ENCODE measurements at regions not wholly inside any gene's neighbourhood (a gene's known extent, or its start where the extent isn't known, plus 50 kb on each side); places are given as distances from the start of the nearest gene placed in this dataset.

DNA sequence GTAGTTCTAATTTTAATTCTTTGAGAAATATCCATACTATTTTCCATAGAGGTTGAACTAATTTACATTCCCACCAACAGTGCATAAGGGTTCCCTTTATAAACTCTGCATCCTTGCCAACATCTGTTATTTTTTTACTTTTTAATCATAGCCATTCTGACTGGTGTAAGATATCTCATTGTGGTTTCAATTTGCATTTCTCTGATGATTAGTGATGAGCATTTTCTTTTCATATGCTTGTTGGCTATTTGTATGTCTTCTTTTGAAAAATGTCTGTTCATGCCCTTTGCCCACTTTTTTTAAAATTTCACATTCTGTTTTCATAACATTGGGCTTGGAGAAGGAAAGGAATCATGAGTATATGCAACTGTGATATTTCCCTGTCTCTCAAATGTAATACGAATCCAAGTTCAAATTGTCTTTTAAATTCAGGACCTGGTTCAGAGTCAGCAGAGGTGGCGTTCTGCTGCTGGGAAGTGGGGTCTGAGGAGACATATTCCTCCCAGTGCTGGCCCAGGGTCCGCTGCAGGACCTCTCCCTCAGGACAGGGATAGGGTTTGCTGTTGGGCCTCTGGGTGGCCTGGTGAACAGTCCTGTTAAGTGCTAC lies 81.2 kb upstream of the ETV6 start:
- DNase-seq (ENCODE audit: low read depth), result no peak

DNA sequence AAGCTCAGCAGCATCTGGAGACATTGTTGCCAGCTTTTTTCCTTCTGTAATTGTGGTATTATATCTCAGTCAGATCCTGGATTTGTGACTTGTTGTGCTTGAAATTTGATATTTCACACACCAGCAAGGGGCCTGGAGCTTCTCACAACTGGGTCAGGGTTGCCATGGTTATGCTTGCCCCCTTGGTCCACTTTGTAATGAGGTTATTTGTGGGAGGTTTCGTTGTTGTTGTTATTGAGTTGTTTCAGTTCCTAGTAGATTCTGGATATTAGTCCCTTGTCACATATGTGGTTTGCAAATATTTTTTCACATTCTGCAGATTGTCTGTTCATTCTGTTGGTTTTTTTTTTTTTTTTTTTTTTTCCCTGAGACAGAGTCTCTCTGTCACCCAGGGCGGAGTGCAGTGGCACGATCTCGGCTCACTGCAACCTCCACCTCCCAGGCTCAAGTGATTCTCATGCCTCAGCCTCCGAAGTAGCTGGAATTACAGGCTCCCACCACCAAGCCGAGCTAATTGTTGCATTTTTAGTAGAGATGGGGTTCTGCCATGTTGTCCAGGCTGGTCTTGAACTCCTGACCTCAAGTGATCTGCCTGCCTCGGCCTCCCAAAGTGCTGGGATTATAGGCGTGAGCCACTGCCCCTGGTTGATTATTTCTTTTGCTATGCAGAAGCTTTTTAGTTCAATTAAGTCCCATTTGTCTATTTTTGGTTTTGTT lies 80.6 kb upstream of the ETV6 start:
- no peak for DNase-seq (ENCODE audit: low read depth)

DNA sequence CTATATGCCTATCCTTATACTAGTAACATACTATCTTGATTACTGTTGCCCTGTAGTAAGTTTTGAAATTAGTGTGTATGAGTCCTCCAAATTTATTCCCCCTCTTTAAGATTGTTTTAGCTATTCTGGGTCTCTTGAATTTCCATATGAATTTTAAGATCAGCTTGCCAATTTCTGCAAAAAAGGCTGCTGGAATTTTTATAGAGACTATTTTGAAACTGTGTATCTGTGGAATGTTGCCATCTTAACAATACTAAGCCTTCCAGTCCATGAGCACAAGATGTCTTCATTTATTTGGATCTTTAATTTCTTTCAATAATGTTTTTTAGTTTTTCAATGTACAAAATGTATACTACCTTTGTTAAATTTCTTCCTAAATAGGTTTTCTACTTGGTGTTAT lies 79.8 kb upstream of the ETV6 start:
- no peak for DNase-seq (ENCODE audit: low read depth)

DNA sequence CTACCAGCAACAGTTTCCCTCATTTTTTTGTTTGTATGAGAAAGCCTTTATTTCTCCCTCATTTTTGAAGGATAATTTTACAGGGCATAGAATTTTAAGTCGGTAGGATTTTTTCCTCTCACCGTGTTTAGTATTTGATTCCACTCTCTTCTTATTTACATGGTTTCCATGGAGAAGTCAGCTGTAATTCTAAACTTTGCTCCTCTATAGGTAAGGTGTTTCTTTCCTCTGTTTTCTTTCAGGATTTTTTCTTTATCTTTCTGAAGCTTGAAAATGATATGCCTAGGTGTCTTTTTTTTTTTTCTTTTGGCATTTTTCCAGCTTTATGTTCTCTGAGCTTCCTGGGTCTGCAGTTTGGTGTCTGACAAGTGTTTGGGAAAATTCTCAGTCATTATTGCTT lies 75.6 kb upstream of the ETV6 start:
- no peak for DNase-seq (ENCODE audit: low read depth)

DNA sequence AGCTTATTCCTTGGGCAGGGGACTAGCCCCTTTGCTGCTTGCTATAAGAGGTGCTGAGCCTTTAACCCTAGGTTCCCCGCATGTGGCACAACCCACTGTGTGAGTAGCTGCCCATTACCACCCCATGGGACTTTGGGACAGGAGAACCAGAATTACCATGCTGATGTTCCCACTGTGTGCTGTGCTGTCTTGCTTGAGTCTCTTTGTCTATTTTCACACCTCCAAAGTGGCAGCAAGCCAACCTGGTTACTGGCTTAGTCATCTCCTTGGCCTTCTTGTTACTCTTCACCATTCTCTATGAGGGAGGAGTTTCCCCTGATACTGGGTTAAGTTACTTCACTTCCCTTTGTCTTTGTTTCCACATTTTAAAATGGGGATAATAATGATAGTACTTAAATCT lies 73.4 kb upstream of the ETV6 start:
- no peak for DNase-seq (ENCODE audit: low read depth)

DNA sequence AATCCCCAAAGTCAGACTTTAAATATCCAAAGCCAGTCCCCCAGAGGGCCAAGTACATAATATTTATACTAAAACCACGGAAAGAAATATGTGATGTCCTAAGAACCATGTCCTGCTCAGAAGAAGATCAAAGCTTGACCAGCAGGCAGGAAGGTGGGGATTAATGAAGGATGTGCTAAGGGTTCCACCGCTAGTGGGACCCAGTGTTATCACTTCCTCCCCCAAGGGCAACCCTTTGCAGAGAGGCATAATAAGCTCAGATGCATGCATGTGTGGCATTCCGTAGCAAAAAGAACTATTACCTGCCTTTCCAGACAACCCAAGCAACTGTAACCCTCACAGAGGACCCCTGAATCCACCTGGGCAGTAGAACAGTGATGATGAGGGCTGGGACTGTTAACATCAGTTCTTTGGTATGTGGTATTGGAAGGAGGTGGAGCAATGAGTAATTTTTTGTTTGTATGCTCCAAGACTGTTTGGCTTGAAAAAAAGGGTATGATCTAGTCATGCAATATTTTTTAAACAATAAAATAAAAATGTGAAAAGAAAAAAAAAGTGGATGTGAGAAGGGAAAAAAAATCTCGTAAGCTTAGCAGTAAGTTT lies 71.7 kb upstream of the ETV6 start:
- no peak for DNase-seq (ENCODE audit: low read depth)

DNA sequence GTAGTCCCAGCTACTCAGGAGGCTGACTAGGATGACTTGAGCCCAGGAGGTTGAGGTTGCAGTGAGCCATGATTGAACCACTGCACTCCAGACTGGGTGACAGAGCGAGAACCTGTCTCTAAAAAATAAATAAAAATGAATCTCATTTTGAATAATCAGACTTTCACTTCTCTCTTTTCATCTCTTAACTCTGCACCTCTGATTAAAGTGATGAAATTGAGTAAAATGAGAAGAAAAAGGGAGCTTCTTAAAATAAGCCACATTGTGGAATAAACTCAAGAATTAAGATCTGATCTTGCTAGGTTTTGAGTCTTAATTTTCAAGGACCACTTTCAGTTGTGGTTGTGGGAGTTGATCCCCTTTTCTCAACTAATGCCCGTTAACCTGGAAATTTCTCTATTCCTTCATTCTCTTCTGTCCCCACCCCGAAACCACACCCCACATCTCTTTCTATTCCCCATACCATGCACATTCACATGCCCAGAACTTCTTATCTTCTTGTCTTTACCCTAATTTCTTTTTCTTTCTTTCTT lies 70.9 kb upstream of the ETV6 start:
- DNase-seq (ENCODE audit: low read depth), result no peak

DNA sequence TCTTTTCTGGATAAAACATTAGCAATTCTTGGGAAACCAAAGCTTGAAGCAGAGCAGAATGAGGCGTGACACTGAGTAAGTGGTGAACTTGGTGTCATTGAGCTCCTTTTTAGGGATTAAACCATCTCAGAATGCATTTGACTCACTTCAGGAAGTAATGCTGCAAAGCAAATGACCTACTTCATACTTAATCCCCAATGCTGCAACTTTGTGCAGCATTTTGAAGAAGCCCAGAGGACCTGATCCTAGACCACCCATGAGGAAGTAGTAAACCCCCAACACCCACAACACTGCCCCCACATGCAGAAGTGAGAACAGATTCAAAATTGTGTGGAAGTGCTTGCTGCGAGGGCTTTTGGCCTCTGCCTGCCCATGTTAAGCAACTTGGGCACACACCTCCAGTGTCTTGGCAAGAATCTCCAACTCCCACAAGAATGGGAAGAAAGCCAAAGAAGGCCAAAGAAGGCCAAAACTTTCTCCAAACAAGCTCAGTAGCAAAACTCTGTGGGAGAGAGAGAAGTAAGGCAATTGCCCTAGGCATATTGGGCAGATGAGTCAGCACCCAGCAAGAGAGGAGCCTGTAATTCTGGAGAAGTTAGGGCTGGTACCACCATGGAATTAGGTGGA lies 69.2 kb upstream of the ETV6 start:
- DNase-seq (ENCODE audit: low read depth), result no peak

DNA sequence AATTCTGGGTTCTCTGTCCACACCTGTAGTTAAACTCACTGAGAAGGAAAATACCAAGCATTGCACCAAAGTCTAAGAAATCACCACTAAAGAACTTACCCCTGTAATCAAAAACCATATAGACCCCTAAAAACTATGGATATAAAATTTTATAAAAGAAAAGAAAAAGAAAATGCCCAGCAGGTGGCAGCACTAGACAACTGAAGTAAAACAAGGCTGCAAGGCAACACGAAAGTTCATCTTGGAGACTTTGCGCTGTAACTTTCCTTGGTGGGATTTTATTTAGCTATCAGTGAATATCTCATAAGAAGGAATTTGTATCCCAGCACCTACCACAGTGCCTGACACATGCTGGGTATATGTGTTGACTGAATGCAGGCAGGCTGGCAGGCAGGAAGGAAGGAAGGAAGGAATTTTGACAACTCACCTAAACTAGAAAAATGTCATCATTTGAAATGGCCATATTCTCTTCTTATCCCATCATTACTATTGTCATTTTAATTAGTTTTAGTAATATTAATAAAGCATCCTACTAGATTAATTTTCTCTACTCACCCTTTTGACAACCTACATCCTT lies 68.2 kb upstream of the ETV6 start:
- peak; percentile 20 for DNase-seq (ENCODE audit: low read depth)

DNA sequence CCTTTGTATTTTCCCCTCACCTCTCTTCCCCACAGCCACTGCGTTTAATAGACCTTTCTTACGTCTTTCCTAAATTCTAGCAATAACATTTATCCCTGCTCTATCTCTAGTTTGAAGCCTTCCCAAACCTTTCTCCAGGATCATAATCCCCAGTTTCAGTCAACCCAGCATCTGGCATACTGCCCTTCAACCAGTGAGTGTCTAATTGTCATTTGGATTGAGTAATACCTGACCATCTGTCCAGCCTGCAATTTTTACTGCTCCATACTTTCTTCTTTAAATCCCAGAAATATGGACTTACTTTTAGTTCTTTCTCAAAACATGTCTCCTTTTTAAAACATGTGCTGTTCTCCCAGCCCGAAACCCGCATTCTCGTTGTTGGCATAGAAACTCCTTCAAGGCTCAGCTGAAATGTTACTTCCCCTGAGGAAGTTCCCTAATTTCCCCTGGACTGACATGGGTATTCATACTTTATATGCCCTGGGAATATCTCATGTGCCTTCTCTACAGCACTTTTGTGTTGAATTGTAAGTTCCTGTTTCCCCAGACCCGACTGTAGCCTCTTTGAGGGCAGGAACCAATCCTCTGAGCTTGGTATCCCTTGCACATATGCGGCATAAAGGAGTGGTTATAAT lies 65.1 kb upstream of the ETV6 start:
- DNase-seq (ENCODE audit: low read depth), result no peak

DNA sequence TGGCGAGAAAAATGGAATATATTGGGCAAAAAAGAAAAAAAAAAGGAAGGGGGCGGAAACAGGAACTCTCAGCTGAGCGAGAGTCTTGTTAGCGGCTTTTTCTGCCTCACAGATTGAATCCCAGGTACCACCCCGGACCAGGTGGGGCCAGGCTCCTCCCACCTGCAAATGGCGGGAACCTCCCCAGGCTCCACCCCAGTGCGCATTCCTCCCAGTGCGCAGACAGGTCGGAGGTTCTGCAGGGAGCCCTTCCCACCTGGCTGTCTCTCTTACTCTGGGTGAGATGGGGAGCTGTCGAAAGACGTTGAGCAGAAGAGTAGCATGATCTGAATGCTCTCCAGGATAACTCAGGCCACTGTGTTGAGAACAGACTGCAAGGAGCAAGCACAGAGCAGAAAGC lies 57.0 kb upstream of the ETV6 start:
- no peak for DNase-seq (ENCODE audit: low read depth)

DNA sequence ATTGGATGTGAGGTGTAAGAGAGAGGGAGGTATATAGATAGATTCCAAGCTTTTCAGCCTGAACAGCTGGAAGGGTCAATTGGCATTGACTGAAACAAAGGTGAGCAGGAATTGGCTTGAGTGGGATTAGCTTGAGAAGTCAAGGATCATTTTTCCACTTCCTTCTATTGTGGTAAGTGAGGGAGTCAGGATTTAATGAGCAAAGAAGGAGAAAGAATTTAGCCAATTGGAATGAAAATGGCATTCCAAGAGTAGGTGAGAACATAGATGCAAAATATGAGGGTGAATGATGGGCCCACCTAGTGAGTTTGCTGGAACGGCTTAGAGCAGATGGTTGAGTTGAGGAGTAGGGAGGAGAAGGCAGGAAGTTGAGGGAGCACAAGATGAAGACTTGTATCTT lies 56.5 kb upstream of the ETV6 start:
- no peak for DNase-seq (ENCODE audit: low read depth)

DNA sequence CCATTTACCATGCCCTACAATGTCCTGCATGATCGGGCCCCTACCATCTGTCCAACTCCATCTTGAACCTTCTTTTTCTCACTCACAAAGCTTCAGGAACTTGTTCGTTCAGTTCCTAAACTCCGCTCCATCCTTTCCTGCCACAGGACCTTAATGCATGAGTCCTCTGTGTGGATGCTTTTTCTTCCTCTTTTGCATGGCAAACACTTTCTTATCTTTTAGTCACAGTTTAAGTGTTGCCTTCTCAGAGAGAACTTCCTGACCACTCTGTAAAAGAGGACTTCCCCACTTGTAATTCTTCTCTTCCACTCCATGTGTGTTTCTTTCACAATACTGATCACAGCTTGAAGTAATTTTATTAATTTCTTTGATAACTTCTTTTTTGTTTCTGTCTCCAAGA lies 54.4 kb upstream of the ETV6 start:
- DNase-seq (ENCODE audit: low read depth), result no peak

DNA sequence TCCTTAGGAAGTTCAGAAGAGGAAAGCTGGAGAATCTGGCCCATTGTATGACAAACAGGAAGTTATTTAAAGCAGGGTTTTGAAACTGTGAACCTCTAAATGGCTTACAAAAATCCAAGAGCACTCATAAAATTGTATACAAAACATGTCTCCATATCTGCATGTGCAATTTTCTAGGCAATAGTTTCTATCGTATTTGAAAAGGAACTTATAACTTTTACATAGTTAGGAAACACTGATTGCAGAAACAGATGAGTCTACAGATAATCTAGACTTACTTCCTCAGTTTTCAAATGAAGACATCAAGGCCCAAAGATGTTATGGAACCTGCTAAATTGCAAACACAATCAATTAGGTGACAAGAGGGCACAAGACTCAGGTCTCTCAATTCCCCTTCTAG lies 53.3 kb upstream of the ETV6 start:
- DNase-seq (ENCODE audit: low read depth), result no peak

DNA sequence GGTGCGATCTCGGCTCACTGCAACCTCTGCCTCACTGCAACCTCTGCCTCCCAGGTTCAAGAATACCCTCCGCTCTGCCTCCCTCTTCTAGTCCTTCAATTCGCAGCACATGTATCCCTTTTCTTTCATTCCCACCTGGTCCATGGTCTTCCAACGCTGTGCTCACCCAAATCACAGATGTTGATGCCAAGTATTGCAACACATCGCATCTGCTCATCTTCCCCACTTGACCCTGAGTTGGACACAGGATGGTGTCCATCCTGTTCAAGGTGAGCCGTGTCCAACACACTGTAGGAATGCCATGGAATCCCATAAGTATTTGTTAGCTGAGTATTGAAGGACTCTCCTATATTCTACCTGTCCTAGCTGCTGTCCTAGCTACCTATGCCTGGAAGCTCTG lies 50.6 kb upstream of the ETV6 start:
- no peak for DNase-seq (ENCODE audit: low read depth)

Data from activated T-helper 1 cell treated with Interleukin-2 at 50 U/mL for 16 hours (primary cell).